OCI-LY1 (cell line): ENCODE measurements at regions not wholly inside any gene's neighbourhood (a gene's known extent, or its start where the extent isn't known, plus 50 kb on each side); places are given as distances from the start of the nearest gene placed in this dataset.
"Not testable (repeated sequence)": the region's sequence is repeated elsewhere in the genome, so short reads cannot be mapped to it uniquely, and the experiment has no call there.

ENCODE experiments used
- H2AFZ ChIP-seq: fragments of 200-600 bp; sonication (generic), shearing (Covaris generic); 2 replicates; pipeline ENCODE4 v1.6.0; 2014; ENCODE audit warnings: antibody characterized with exemption, mild to moderate bottlenecking, low read length
- H3F3A ChIP-seq: fragments of 200-600 bp; sonication (generic), shearing (Covaris generic); 2 replicates; pipeline ENCODE4 v1.6.0; 2014; ENCODE audit warnings: mild to moderate bottlenecking, antibody characterized with exemption, low read length, moderate library complexity; ENCODE audit not compliant: insufficient read depth
- H3K27ac ChIP-seq: fragments of 200-600 bp; sonication (generic); 2 replicates; pipeline ENCODE4 v1.5.1; 2014; ENCODE audit warnings: low read length, mixed run types, mild to moderate bottlenecking, low read depth; ENCODE audit not compliant: poor library complexity, severe bottlenecking
- H3K27me3 ChIP-seq: fragments of 200-600 bp; sonication (generic); 2 replicates; pipeline ENCODE4 v1.6.0; 2014; ENCODE audit warnings: antibody characterized with exemption, mild to moderate bottlenecking, low read length, moderate library complexity; ENCODE audit not compliant: insufficient read depth
- H3K36me3 ChIP-seq: fragments of 200-600 bp; sonication (generic); 2 replicates; pipeline ENCODE4 v1.6.1; 2014; ENCODE audit warnings: mild to moderate bottlenecking, antibody characterized with exemption, low read length, moderate library complexity, mixed read lengths; ENCODE audit not compliant: insufficient read depth
- H3K4me1 ChIP-seq: fragments of 200-600 bp; sonication (generic); 2 replicates; pipeline ENCODE4 v1.5.1; 2014; ENCODE audit warnings: mild to moderate bottlenecking, low read length, moderate library complexity; ENCODE audit not compliant: insufficient read depth, severe bottlenecking
- H3K4me2 ChIP-seq: fragments of 200-600 bp; sonication (generic), shearing (Covaris generic); 2 replicates; pipeline ENCODE4 v1.6.1; 2014; ENCODE audit warnings: low read length
- H3K4me3 ChIP-seq: fragments of 200-600 bp; sonication (generic); 2 replicates; pipeline ENCODE4 v1.5.1; 2014; ENCODE audit warnings: low read length, low read depth, mild to moderate bottlenecking, mixed read lengths; ENCODE audit not compliant: poor library complexity, severe bottlenecking
- H3K79me2 ChIP-seq: fragments of 200-600 bp; shearing (Covaris generic); 2 replicates; pipeline ENCODE4 v1.6.1; 2016; ENCODE audit warnings: mixed run types, low read length, mixed read lengths; ENCODE audit not compliant: insufficient read depth
- H3K9ac ChIP-seq: fragments of 200-600 bp; sonication (generic), shearing (Covaris generic); 2 replicates; pipeline ENCODE4 v1.6.1; 2014; ENCODE audit warnings: mild to moderate bottlenecking, low read length, mixed read lengths
- H3K9me2 ChIP-seq: fragments of 200-600 bp; sonication (generic), shearing (Covaris generic); 2 replicates; pipeline ENCODE4 v1.6.1; 2014; ENCODE audit warnings: low read depth, mild to moderate bottlenecking, low read length, mixed read lengths
- H3K9me3 ChIP-seq: fragments of 200-600 bp; shearing (Covaris generic); 2 replicates; pipeline ENCODE4 v1.6.1; 2014; ENCODE audit warnings: low read length, mixed read lengths
- H4K20me1 ChIP-seq: fragments of 200-600 bp; sonication (generic), shearing (Covaris generic); 2 replicates; pipeline ENCODE4 v1.6.0; 2016; ENCODE audit warnings: mild to moderate bottlenecking, low read length; ENCODE audit not compliant: insufficient read depth
- EZH2 ChIP-seq: fragments of 200-600 bp; sonication (generic), shearing (Covaris generic); IDR thresholded peaks from 2 replicates; pipeline ENCODE4 v1.8.0; 2017; ENCODE audit warnings: borderline replicate concordance, mixed run types, mild to moderate bottlenecking, antibody characterized with exemption, low read length, moderate library complexity, mixed read lengths
- TF ChIP-seq, protein P1 (sequence below): fragments of 200-600 bp; sonication (generic), shearing (Covaris generic); IDR thresholded peaks from 2 replicates; pipeline ENCODE4 v1.5.1; 2017; ENCODE audit warnings: mild to moderate bottlenecking, antibody characterized with exemption, low read length, moderate library complexity, mixed read lengths

- TF ChIP-seq, protein P1, sequence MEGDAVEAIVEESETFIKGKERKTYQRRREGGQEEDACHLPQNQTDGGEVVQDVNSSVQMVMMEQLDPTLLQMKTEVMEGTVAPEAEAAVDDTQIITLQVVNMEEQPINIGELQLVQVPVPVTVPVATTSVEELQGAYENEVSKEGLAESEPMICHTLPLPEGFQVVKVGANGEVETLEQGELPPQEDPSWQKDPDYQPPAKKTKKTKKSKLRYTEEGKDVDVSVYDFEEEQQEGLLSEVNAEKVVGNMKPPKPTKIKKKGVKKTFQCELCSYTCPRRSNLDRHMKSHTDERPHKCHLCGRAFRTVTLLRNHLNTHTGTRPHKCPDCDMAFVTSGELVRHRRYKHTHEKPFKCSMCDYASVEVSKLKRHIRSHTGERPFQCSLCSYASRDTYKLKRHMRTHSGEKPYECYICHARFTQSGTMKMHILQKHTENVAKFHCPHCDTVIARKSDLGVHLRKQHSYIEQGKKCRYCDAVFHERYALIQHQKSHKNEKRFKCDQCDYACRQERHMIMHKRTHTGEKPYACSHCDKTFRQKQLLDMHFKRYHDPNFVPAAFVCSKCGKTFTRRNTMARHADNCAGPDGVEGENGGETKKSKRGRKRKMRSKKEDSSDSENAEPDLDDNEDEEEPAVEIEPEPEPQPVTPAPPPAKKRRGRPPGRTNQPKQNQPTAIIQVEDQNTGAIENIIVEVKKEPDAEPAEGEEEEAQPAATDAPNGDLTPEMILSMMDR: no peak
- no peak for TF ChIP-seq EZH2
- Histone ChIP-seq H3K9ac (no peak overlapping the region), H3K36me3 (no peaks in the 10 kb centered on the region), H3K27ac (no peak overlapping the region), H2AFZ (no peak overlapping the region), H3K9me2 (no peaks in the 10 kb centered on the region), H3K27me3 (no peaks in the 10 kb centered on the region), H4K20me1 (no peaks in the 10 kb centered on the region), H3K4me3 (no peak overlapping the region), H3K4me1 (no peaks in the 10 kb centered on the region), H3K79me2 (no peaks in the 10 kb centered on the region), H3F3A (no peaks in the 10 kb centered on the region), H3K9me3 (no peaks in the 10 kb centered on the region), H3K4me2 (no peak overlapping the region)
Observed at GRCh38 chrX:68953331-68953730, 124.5 kb downstream of the EFNB1 start.

DNA sequence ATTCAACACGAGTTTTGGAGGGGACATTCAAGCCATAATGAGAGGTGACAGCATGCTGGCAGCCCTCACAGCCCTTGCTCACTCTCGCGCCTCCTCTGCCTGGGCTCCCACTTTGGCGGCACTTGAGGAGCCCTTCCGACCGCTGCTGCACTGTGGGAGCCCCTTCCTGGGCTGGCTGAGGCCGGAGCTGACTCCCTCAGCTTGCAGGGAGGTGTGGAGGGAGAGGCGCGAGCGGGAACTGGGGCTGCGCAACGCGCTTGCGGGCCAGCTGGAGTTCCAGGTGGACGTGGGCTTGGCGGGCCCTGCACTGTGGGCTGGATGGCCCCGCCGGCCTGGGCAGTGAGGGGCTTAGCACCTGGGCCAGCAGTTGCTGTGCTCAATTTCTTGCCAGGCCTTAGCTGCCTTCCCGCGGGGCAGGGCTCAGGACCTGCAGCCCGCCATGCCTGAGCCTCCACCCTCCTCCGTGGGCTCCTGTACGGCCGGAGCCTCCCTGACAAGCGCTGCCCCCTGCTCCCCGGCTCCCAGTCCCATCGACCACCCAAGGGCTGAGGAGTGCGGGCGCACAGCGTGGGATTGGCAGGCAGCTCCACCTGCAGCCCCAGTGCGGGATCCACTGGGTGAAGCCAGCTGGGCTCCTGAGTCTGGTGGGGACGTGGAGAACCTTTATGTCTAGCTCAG is 123.3 kb downstream of the EFNB1 start:
- H3K27me3 ChIP-seq, H3K27ac ChIP-seq, H3K4me2 ChIP-seq, H3K9ac ChIP-seq, H3K79me2 ChIP-seq, H3K4me1 ChIP-seq, H3F3A ChIP-seq, H3K4me3 ChIP-seq, H4K20me1 ChIP-seq, H2AFZ ChIP-seq, H3K36me3 ChIP-seq, H3K9me2 ChIP-seq, H3K9me3 ChIP-seq: not testable (repeated sequence)

GRCh38 chrX:68950937-68951336 is 122.1 kb downstream of the EFNB1 start:
- Histone ChIP-seq H3K9me3 (no peaks in the 10 kb centered on the region), H2AFZ (no peak overlapping the region), H3K9me2 (no peaks in the 10 kb centered on the region), H3K27me3 (no peaks in the 10 kb centered on the region), H3K9ac (no peak overlapping the region), H3K79me2 (no peaks in the 10 kb centered on the region), H3K36me3 (no peaks in the 10 kb centered on the region), H3K27ac (no peak overlapping the region), H3K4me3 (no peak overlapping the region), H3F3A (no peaks in the 10 kb centered on the region), H3K4me1 (no peaks in the 10 kb centered on the region), H4K20me1 (no peaks in the 10 kb centered on the region), H3K4me2 (no peak overlapping the region)
- TF ChIP-seq EZH2: no peak
- TF ChIP-seq, protein P1: no peak
